ENCODE measurements at regions not wholly inside any gene's neighbourhood (a gene's known extent, or its start where the extent isn't known, plus 50 kb on each side); places are given as distances from the start of the nearest gene placed in this dataset.
A peak's percentile ranks its signal among the peaks of the same experiment; 100 is the strongest.
"Not testable (repeated sequence)": the region's sequence is repeated elsewhere in the genome, so short reads cannot be mapped to it uniquely, and the experiment has no call there.

DNA sequence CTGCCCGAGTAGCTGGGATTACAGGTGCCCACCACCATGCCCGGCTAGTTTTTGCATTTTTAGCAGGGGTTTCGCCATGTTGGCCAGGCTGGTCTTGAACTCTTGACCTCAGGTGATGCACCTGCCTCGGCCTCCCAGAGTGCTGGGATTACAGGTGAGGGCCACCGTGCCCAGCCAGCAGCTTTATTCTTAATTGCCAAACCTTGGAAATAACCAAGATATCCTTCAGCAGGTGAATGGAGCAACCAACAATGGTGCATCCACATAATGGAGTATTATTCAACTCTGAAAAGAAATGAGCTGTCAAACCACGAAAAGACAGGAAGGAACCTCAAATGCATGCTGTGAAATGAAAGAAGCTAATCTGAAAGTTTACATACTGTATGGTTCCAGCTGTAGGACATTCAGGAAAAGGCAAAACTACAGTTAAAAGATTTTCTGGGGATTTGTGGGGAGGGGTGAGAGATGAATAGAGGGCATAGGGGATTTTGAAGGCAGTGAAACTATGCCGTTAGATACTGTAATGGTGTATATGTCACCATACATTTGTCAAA, 118.8 kb upstream of the CCND2 start:
- TF ChIP-seq, protein P1, sequence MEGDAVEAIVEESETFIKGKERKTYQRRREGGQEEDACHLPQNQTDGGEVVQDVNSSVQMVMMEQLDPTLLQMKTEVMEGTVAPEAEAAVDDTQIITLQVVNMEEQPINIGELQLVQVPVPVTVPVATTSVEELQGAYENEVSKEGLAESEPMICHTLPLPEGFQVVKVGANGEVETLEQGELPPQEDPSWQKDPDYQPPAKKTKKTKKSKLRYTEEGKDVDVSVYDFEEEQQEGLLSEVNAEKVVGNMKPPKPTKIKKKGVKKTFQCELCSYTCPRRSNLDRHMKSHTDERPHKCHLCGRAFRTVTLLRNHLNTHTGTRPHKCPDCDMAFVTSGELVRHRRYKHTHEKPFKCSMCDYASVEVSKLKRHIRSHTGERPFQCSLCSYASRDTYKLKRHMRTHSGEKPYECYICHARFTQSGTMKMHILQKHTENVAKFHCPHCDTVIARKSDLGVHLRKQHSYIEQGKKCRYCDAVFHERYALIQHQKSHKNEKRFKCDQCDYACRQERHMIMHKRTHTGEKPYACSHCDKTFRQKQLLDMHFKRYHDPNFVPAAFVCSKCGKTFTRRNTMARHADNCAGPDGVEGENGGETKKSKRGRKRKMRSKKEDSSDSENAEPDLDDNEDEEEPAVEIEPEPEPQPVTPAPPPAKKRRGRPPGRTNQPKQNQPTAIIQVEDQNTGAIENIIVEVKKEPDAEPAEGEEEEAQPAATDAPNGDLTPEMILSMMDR (IDR thresholded peaks at IDR 0.05; ENCODE audit: insufficient read depth, low read length, poor library complexity, severe bottlenecking), result no peak
- no peak overlapping the region for H3K4me3 ChIP-seq (replicated peaks; ENCODE audit: low read depth, low read length)
- DNase-seq (ENCODE audit: extremely low read depth, insufficient read length), result peak; percentile 30

DNA sequence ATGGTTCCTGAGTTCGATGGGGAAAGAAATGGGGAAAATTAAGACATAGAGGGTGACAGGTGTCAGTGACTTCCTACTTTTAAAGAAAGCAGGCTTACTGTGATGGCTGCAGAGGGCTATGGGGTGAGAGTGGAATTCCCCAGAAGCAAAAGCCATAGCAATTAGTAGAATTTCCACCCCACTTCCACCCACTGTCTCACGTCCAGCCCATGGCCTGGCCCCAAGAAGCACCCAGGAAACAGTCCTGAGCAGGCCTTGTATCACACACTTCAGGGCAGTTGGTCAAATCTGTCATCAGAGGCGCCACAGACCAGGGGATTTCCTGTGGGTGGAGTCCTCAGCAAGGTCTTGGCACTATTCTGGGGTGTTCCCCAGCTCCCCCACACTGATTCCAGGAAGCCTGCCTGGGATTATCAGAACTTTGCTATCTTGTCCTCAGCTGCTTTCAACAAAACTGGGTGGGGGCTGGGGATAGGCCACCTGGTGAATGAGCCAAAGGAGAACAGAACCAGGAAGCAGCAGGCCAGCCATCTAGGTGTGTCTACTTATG, 120.1 kb upstream of the CCND2 start:
- Histone ChIP-seq H3K4me3 (replicated peaks; ENCODE audit: low read depth, low read length) (no peak overlapping the region), H3K36me3 (ENCODE audit: control insufficient read depth, insufficient read depth, low read length) (no peaks in the 10 kb centered on the region), H3K27me3 (replicated peaks; ENCODE audit: control insufficient read depth, insufficient read depth, low read length) (no peaks in the 10 kb centered on the region)
- TF ChIP-seq, protein P1 (IDR thresholded peaks at IDR 0.05; ENCODE audit: insufficient read depth, low read length, poor library complexity, severe bottlenecking), result no peak
- peak; percentile 83 for DNase-seq (ENCODE audit: extremely low read depth, insufficient read length)

More for the DNA sequence above, 118.8 kb upstream of the CCND2 start:
- Histone ChIP-seq H3K36me3 (ENCODE audit: control insufficient read depth, insufficient read depth, low read length) (no peaks in the 10 kb centered on the region), H3K27me3 (replicated peaks; ENCODE audit: control insufficient read depth, insufficient read depth, low read length) (no peaks in the 10 kb centered on the region)

GRCh38 chr12:4152145-4152795, 121.3 kb upstream of the CCND2 start:
- TF ChIP-seq, protein P1 (IDR thresholded peaks at IDR 0.05; ENCODE audit: insufficient read depth, low read length, poor library complexity, severe bottlenecking), result no peak
- H3K36me3 ChIP-seq (ENCODE audit: control insufficient read depth, insufficient read depth, low read length), result no peaks in the 10 kb centered on the region
- no peak overlapping the region for H3K4me3 ChIP-seq (replicated peaks; ENCODE audit: low read depth, low read length)
- DNase-seq (ENCODE audit: extremely low read depth, insufficient read length), result peak; percentile 29
- H3K27me3 ChIP-seq (replicated peaks; ENCODE audit: control insufficient read depth, insufficient read depth, low read length), result no peaks in the 10 kb centered on the region

- TF ChIP-seq, protein P1 (IDR thresholded peaks at IDR 0.05; ENCODE audit: insufficient read depth, low read length, poor library complexity, severe bottlenecking), result no peak
- H3K36me3 ChIP-seq (ENCODE audit: control insufficient read depth, insufficient read depth, low read length), result no peaks in the 10 kb centered on the region
- H3K27me3 ChIP-seq (replicated peaks; ENCODE audit: control insufficient read depth, insufficient read depth, low read length), result no peaks in the 10 kb centered on the region
- DNase-seq (ENCODE audit: extremely low read depth, insufficient read length), result peak; percentile 25
- no peak overlapping the region for H3K4me3 ChIP-seq (replicated peaks; ENCODE audit: low read depth, low read length)
Measured at GRCh38 chr12:4151362-4152121, 122.0 kb upstream of the CCND2 start.

GRCh38 chr12:4150355-4150754, 123.2 kb upstream of the CCND2 start:
- not testable (repeated sequence) for H3K4me3 ChIP-seq (replicated peaks; ENCODE audit: low read depth, low read length); DNase-seq (ENCODE audit: extremely low read depth, insufficient read length); H3K36me3 ChIP-seq (ENCODE audit: control insufficient read depth, insufficient read depth, low read length); H3K27me3 ChIP-seq (replicated peaks; ENCODE audit: control insufficient read depth, insufficient read depth, low read length)

Measured in GM06990 (cell line).